RWPE1 (cell line): ENCODE measurements at regions not wholly inside any gene's neighbourhood (a gene's known extent, or its start where the extent isn't known, plus 50 kb on each side); places are given as distances from the start of the nearest gene placed in this dataset.

Experiments used
- CTCF ChIA-PET: fragments of 350-600 bp; sonication (Branson Sonifier 250); formaldehyde crosslinking; extraction: SDS; loops from one replicate; lab custom pipeline; 2021; lab: Yijun Ruan, JAX
- POLR2A ChIA-PET: fragments of 400-600 bp; formaldehyde crosslinking; extraction: SDS; loops from one replicate; lab custom pipeline; 2020; ENCODE audit warnings: antibody characterized with exemption; ENCODE audit not compliant: low non-redundant PET; lab: Yijun Ruan, JAX
- DNase-seq: peaks from one replicate; pipeline ENCODE4 v3.0.0; 2012; ENCODE audit warnings: low spot score
- H3K27ac ChIP-seq: fragments of 450-650 bp; 2 replicates; pipeline ENCODE4 v1.5.1; 2017
- CTCF ChIP-seq: fragments of 450-650 bp; conservative IDR thresholded peaks from 2 replicates; pipeline ENCODE4 v1.5.1; 2017; ENCODE audit warnings: low read depth, mild to moderate bottlenecking

- ChIA-PET POLR2A (no interaction called here), CTCF (no interaction called here)
- TF ChIP-seq CTCF, result no peak
- no peak overlapping the region for H3K27ac ChIP-seq
- no peak for DNase-seq
These were observed 583.1 kb upstream of the CFAP20DC start for GRCh38 chr3:59632760-59633573.

GRCh38 chr3:59631482-59631881 is 581.7 kb upstream of the CFAP20DC start:
- no peak for TF ChIP-seq CTCF
- ChIA-PET CTCF (no interaction called here), POLR2A (no interaction called here)
- no peak overlapping the region for H3K27ac ChIP-seq
- DNase-seq, result no peak

DNA sequence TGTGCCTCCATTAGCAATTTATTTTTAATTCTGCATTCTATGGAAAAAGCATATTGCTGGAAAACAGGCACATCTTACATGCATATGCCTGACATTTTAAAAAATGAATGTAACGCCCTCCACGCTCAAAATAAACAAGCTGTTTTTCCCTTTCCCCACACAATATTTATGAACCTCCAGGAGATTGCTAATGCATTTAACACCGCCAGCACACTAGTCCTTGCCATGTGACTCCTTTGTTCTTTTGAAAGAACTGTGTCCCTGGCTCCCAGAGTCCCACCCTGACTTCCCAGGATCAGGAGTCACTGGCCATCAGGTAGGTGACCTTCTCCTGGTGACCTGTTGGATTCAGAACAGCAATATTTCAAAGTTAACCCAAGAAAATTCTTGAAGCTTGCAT is 571.2 kb upstream of the CFAP20DC start:
- H3K27ac ChIP-seq, result no peak overlapping the region
- ChIA-PET CTCF (no interaction called here), POLR2A (no interaction called here)
- no peak for TF ChIP-seq CTCF
- no peak for DNase-seq

- no peak overlapping the region for H3K27ac ChIP-seq
- DNase-seq, result no peak
- ChIA-PET CTCF (no interaction called here), POLR2A (no interaction called here)
- TF ChIP-seq CTCF, result no peak
These were observed 570.5 kb upstream of the CFAP20DC start for GRCh38 chr3:59620325-59620724.

DNA sequence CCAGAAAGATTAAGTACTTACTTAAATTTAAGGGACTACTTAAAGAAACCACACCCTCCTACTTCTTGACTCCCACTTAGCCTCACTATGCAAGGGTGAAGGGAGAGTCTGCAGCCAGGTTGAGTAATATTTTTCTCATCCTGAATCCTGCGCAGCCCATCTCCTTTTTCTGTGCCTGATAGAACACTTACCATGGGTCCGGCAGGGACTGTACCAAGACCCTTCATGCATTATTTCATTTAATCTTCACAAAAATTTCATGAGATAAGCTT is 562.6 kb upstream of the CFAP20DC start:
- H3K27ac ChIP-seq, result no peak overlapping the region
- CTCF ChIA-PET, result no interaction called here
- no peak for TF ChIP-seq CTCF
- POLR2A ChIA-PET, result no interaction called here
- DNase-seq, result no peak

DNA sequence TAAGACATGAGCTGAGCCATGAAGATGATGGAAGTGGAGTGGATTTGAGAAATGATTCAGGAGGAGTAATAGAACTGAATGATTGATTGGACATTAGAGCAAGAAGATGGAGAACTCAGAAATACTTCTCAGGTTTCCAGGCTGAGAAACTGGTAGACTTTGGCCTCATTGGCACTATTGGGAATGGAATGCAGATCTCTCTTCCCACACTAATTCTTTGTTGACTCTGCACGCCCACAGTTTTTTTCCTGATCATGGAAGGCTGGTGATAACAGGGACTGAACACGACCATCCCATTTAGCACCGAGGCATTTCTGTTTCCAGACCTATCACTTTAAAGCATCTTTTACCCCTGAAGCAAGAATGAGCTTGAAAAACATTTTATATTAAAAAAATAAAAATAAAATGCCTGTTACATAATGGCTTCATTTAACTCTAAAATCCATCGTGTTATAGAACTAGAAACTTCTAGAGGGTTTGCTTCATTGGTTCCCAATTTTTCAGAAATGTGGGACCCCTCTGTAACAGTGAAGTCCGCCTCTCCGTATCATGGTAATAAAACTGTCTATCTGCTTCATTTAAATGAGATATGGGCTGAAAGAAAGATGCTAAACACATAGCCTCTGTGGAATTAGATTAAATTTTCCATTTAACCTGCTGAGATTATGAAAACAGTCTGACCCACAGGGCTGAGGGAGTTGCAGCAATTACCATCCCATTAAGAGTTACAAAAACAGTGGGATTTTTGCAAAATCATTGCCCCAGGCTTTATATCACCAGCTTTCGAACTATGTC is 562.0 kb upstream of the CFAP20DC start:
- TF ChIP-seq CTCF, result no peak

More for the DNA sequence above, 562.0 kb upstream of the CFAP20DC start:
- DNase-seq, result no peak
- ChIA-PET CTCF (interaction anchor here (0.6 to 0.7 kb wide), 2 partner anchors 121 to 160 kb away, joined by 3 read pairs; no protein-coding TSS in a partner anchor), POLR2A (no interaction called here)
- H3K27ac ChIP-seq, result no peak overlapping the region
